Adrenal gland (tissue), 9 donors: ENCODE measurements at regions not wholly inside any gene's neighbourhood (a gene's known extent, or its start where the extent isn't known, plus 50 kb on each side); places are given as distances from the start of the nearest gene placed in this dataset.

Experiments
- DNase-seq, 7 donors: peaks; one replicate each; pipeline ENCODE4 v3.0.0-alpha.2; 2019 to 2020
- H3K27ac ChIP-seq, 5 donors: fragments of 200-600 bp; sonication (generic) in 4 of 5; 1 replicate in 3 of 5; 2 replicates in 2 of 5; pipeline versions ENCODE4 v1.5.1 to v1.8.0; 2016 to 2020; ENCODE audit warnings: mild to moderate bottlenecking in 1 of 5
- H3K27me3 ChIP-seq: fragments of 200-600 bp; 2 replicates; pipeline ENCODE4 v1.8.0; 2021
- H3K36me3 ChIP-seq, 2 donors: fragments of 200-600 bp; replicated peaks in 1 of 2; 1 replicate in 1 of 2; 2 replicates in 1 of 2; pipeline versions ENCODE4 v1.5.1 to v1.8.0; 2018 to 2022
- H3K4me1 ChIP-seq, 2 donors: fragments of 200-600 bp; replicated peaks in 1 of 2; 1 replicate in 1 of 2; 2 replicates in 1 of 2; pipeline versions ENCODE4 v1.5.1 to v1.8.0; 2018 to 2021
- H3K4me3 ChIP-seq, 4 donors: fragments of 200-600 bp; sonication (generic) in 3 of 4; one replicate each; pipeline ENCODE4 v1.5.1; 2016 to 2018
- H3K9me3 ChIP-seq, 3 donors: fragments of 200-600 bp; sonication (generic) in 1 of 3; replicated peaks in 1 of 3; 1 replicate in 2 of 3; 2 replicates in 1 of 3; pipeline versions ENCODE4 v1.5.1 to v1.8.0; 2016 to 2021
- CTCF ChIP-seq, 6 experiments: fragments of 450-650 bp in 4 of 6; fragments of 200-600 bp in 2 of 6; sonication (generic) in 1 of 6; IDR thresholded peaks; 1 replicate in 5 of 6; 2 replicates in 1 of 6; pipeline versions ENCODE4 v1.5.1 to v1.8.0; 2016 to 2021; ENCODE audit warnings: antibody characterized with exemption in 6 of 6, mild to moderate bottlenecking in 2 of 6, moderate library complexity in 1 of 6
- POLR2A ChIP-seq, 2 donors: fragments of 450-650 bp; IDR thresholded peaks; one replicate each; pipeline ENCODE4 v1.6.1; 2017; ENCODE audit warnings: antibody characterized with exemption in 2 of 2, mild to moderate bottlenecking in 2 of 2, moderate library complexity in 1 of 2
- WGBS, 4 donors: extraction: QIAGEN DNeasy Blood & Tissue Kit in 2 of 4; methylation state at CpG; one replicate each; pipeline versions ENCODE4 v1.1.5 to v1.1.7; 2013 to 2017; 5-methylcytosine and 5-hydroxymethylcytosine counted together
- intact Hi-C, 2 donors: fragments of 100-400 bp; cut with DNase I; formaldehyde crosslinking; loops; one replicate each; pipeline versions ENCODE4 v1.14.1 to v1.15.0; 2022 to 2023
- donor health status: healthy with polysubstance abuse.
- donor health status: Bipolar disorder and iron deficiency.
- donor health status: DM: yes; HTN: yes; CAD: no.
- donor health status: DM: no; HTN: no; CAD: no.
- donor health status: DM: no; HTN: no; CAD: no.

GRCh38 chr6:63487103-63487813 is 85.0 kb upstream of the LOC128125822 start:
- intact Hi-C loops, result no loop called here
- no peaks in the 10 kb centered on the region for H3K9me3 ChIP-seq
- H3K4me3 ChIP-seq, result no peak overlapping the region
- no peaks in the 10 kb centered on the region for H3K27me3 ChIP-seq
- DNase-seq, result peak; percentile 24 to 70 (median 46)
- 48 to 58% (median 55%) methylated on average over 9 of the region's 9 CpGs for WGBS, 4 donors
- H3K36me3 ChIP-seq, result no peaks in the 10 kb centered on the region
- H3K27ac ChIP-seq, result no peak overlapping the region
- TF ChIP-seq CTCF (IDR thresholded peaks at IDR 0.05) (no peak), POLR2A (IDR thresholded peaks at IDR 0.05) (no peak)
- H3K4me1 ChIP-seq, result peaks cover 0 to 4% of the 10 kb centered on the region in 2 donors

GRCh38 chr6:63491119-63491518 is 81.2 kb upstream of the LOC128125822 start:
- intact Hi-C loops, result no loop called here
- peaks cover 11 to 17% of the 10 kb centered on the region in 2 donors for H3K4me1 ChIP-seq
- no peaks in the 10 kb centered on the region for H3K27me3 ChIP-seq
- WGBS, 4 donors, result 79 to 89% (median 81%) methylated on average over 2 of the region's 2 CpGs
- H3K9me3 ChIP-seq, result no peaks in the 10 kb centered on the region
- TF ChIP-seq CTCF (IDR thresholded peaks at IDR 0.05) (no peak), POLR2A (IDR thresholded peaks at IDR 0.05) (no peak)
- no peak for DNase-seq
- H3K4me3 ChIP-seq, result no peak overlapping the region
- no peaks in the 10 kb centered on the region for H3K36me3 ChIP-seq
- H3K27ac ChIP-seq, result no peak overlapping the region

- WGBS, 4 donors, result 10 to 29% (median 14%) methylated on average over 2 of the region's 2 CpGs
- Histone ChIP-seq H3K27ac (peak overlapping the region in 2 of 5 donors; percentile 1 to 47), H3K36me3 (no peaks in the 10 kb centered on the region), H3K9me3 (no peaks in the 10 kb centered on the region), H3K4me3 (no peak overlapping the region), H3K27me3 (no peaks in the 10 kb centered on the region), H3K4me1 (peaks cover 11 to 17% of the 10 kb centered on the region in 2 donors)
- TF ChIP-seq CTCF (IDR thresholded peaks at IDR 0.05) (no peak), POLR2A (IDR thresholded peaks at IDR 0.05) (no peak)
- DNase-seq, result peak in 6 of 7 donors; percentile 19 to 53 (median 36)
- intact Hi-C loops, result no loop called here
Measured at GRCh38 chr6:63492476-63492875, 79.8 kb upstream of the LOC128125822 start.

- H3K9me3 ChIP-seq, result no peaks in the 10 kb centered on the region
- TF ChIP-seq POLR2A (IDR thresholded peaks at IDR 0.05) (no peak), CTCF (IDR thresholded peaks at IDR 0.05) (no peak)
- no peak for DNase-seq
- no peak overlapping the region for H3K4me3 ChIP-seq
- intact Hi-C loops, result no loop called here
- WGBS, 4 donors, result 26 to 57% (median 41%) methylated on average over 1 of the region's 1 CpG
- no peaks in the 10 kb centered on the region for H3K27me3 ChIP-seq
- H3K4me1 ChIP-seq, result peaks cover 11 to 17% of the 10 kb centered on the region in 2 donors
- no peak overlapping the region for H3K27ac ChIP-seq
- H3K36me3 ChIP-seq, result no peaks in the 10 kb centered on the region
Measured at GRCh38 chr6:63493557-63493956, 78.7 kb upstream of the LOC128125822 start.
